ENCODE measurements at regions not wholly inside any gene's neighbourhood (a gene's known extent, or its start where the extent isn't known, plus 50 kb on each side); places are given as distances from the start of the nearest gene placed in this dataset.

DNA sequence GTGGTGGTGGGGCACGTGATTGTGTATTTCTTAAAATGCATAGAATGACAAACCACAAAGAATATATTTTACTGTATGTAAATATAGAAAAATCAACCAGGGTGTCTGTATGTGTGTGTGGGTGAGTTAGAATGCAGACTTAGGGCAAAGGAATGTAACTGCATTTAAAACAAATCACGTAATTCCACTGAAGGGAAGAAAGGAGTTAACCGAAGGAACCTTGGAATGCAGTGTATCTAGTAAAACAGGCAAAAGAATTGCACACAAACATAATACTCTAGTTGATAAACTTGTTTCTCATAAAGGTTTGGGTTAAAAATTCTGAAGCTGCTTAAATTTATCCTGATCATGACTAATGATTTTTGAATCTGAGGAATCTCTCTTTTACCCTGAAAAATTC is 134.9 kb downstream of the ADRA2A start:
- no peak for TF ChIP-seq CTCF (IDR thresholded peaks at IDR 0.05)
- TF ChIP-seq POLR2A (IDR thresholded peaks at IDR 0.05): no peak
